Mesendoderm (in vitro differentiated cells): ENCODE measurements at regions not wholly inside any gene's neighbourhood (a gene's known extent, or its start where the extent isn't known, plus 50 kb on each side); places are given as distances from the start of the nearest gene placed in this dataset.
A peak's percentile ranks its signal among the peaks of the same experiment; 100 is the strongest.

ENCODE experiments used
- DNase-seq: peaks from one replicate; pipeline ENCODE4 v3.0.0; 2013
- H2AK5ac ChIP-seq: 2 replicates; pipeline ENCODE4 v1.6.1; 2013; ENCODE audit warnings: low read length, inconsistent platforms
- H2BK120ac ChIP-seq: 2 replicates; pipeline ENCODE4 v1.6.1; 2013; ENCODE audit warnings: low read depth, mild to moderate bottlenecking, low read length, moderate library complexity, mixed read lengths
- H2BK15ac ChIP-seq: replicated peaks from 2 replicates; pipeline ENCODE4 v1.6.1; 2013; ENCODE audit warnings: low read depth, mild to moderate bottlenecking, moderate library complexity
- H2BK5ac ChIP-seq: 2 replicates; pipeline ENCODE4 v1.6.1; 2013; ENCODE audit warnings: low read length, inconsistent platforms
- H3K18ac ChIP-seq: 2 replicates; pipeline ENCODE4 v1.6.1; 2013; ENCODE audit warnings: mild to moderate bottlenecking, low read length, mixed read lengths
- H3K23ac ChIP-seq: one replicate; pipeline ENCODE4 v1.6.1; 2013; ENCODE audit warnings: low read length
- H3K27ac ChIP-seq: 2 replicates; pipeline ENCODE4 v1.5.1; 2013; ENCODE audit warnings: low read depth, mild to moderate bottlenecking, inconsistent platforms, low read length, moderate library complexity
- H3K27me3 ChIP-seq: 2 replicates; pipeline ENCODE4 v1.6.1; 2013; ENCODE audit warnings: low read length, control low read depth, mild to moderate bottlenecking, inconsistent platforms; ENCODE audit not compliant: insufficient read depth, poor library complexity
- H3K36me3 ChIP-seq: 2 replicates; pipeline ENCODE4 v1.6.1; 2013; ENCODE audit warnings: low read length, inconsistent platforms; ENCODE audit not compliant: control insufficient read depth, insufficient read depth
- H3K4ac ChIP-seq: one replicate; pipeline ENCODE4 v1.6.1; 2013; ENCODE audit warnings: low read depth, mild to moderate bottlenecking, low read length, moderate library complexity
- H3K4me1 ChIP-seq: 2 replicates; pipeline ENCODE4 v1.6.1; 2013; ENCODE audit warnings: low read depth, low read length, inconsistent platforms; ENCODE audit not compliant: control insufficient read depth
- H3K4me2 ChIP-seq: 2 replicates; pipeline ENCODE4 v1.6.1; 2013; ENCODE audit warnings: low read length
- H3K4me3 ChIP-seq: 2 replicates; pipeline ENCODE4 v1.5.1; 2013; ENCODE audit warnings: mild to moderate bottlenecking, low read length
- H3K56ac ChIP-seq: one replicate; pipeline ENCODE4 v1.6.1; 2013; ENCODE audit warnings: low read length
- H3K79me1 ChIP-seq: 2 replicates; pipeline ENCODE4 v1.6.1; 2013; ENCODE audit warnings: low read length, inconsistent platforms
- H3K79me2 ChIP-seq: 2 replicates; pipeline ENCODE4 v1.6.1; 2013; ENCODE audit warnings: mild to moderate bottlenecking, low read length; ENCODE audit not compliant: control insufficient read depth, insufficient read depth
- H3K9ac ChIP-seq: 2 replicates; pipeline ENCODE4 v1.6.1; 2013; ENCODE audit warnings: low read length, inconsistent platforms
- H4K5ac ChIP-seq: one replicate; pipeline ENCODE4 v1.6.1; 2013; ENCODE audit warnings: low read length
- H4K8ac ChIP-seq: one replicate; pipeline ENCODE4 v1.6.1; 2013; ENCODE audit warnings: low read depth, mild to moderate bottlenecking, control low read depth, low read length, moderate library complexity
- WGBS: extraction: QIAGEN DNeasy Blood & Tissue Kit; methylation state at CpG from one replicate; pipeline ENCODE4 v1.1.7; 2013; ENCODE audit warnings: low lambda C conversion rate, missing lambda C conversion rate; ENCODE audit not compliant: insufficient coverage; ENCODE audit errors: extremely low coverage; 5-methylcytosine and 5-hydroxymethylcytosine counted together

DNA sequence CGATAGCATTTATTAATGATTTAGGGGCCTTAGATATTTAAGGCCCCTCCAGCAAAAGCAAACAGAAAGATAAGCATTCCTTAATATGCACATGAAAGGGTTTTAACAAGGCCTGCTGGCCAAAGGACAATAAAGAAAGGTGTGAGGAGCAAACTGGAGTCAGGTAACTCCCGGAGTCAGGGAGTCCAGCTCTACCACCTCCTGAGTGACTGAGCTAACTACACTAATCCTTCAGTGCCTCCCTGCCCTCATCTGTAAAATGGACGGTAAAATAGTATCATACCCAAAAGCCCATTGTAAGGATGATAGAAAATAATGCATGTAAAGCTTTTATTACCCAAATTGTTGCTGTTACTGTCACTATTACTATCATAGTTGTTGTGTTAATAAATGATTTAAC lies 161.7 kb downstream of the SIPA1L2 start:
- Histone ChIP-seq H3K23ac (no peak overlapping the region), H3K36me3 (peaks cover 4% of the 10 kb centered on the region), H3K79me2 (no peaks in the 10 kb centered on the region), H3K4me1 (no peaks in the 10 kb centered on the region), H4K8ac (no peak overlapping the region), H3K4me3 (no peak overlapping the region), H2BK15ac (no peak overlapping the region), H3K4me2 (no peak overlapping the region), H4K5ac (no peak overlapping the region), H3K56ac (no peak overlapping the region), H2BK5ac (no peak overlapping the region), H3K9ac (no peak overlapping the region), H3K27ac (no peak overlapping the region), H2AK5ac (no peak overlapping the region), H3K4ac (no peak overlapping the region), H3K27me3 (no peaks in the 10 kb centered on the region), H2BK120ac (no peak overlapping the region), H3K18ac (no peak overlapping the region), H3K79me1 (peaks cover 3% of the 10 kb centered on the region)
- no CpG with 5 or more reads among the region's 3 CpGs for WGBS
- peak; percentile 48 for DNase-seq

DNA sequence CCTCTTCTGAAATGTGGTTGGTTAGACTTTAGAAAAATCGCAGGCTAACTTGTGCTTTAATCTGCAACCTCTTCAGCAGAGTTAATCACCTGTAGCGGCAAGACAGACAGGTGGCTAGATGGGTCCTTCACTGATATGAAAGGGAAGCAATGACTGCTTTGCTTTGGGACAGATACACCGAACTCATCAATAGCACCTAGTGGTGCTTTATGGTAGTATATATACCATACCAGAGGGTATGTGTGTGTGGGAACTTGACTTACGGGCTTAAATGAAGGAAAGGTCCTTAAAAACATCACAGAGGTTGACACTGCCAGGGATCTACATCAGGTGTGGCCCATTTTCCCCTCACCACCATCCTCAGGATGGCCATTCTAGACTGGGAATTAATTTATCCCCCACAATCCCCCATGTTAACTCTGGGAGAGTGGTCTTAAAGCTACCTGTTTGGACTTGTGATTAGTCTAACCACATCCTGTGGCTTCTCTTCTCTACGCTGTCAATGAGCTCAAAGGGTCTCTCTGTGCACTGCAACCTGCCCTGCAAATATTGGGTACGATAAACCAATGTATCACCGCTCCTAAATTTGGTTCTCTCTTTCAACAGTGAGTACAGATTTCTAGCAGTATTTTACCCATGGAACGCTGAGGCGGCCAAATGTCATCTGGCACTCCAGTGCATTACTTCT lies 162.7 kb downstream of the SIPA1L2 start:
- Histone ChIP-seq H2BK120ac (no peak overlapping the region), H3K18ac (no peak overlapping the region), H4K8ac (no peak overlapping the region), H3K4me3 (no peak overlapping the region), H3K56ac (no peak overlapping the region), H3K9ac (no peak overlapping the region), H3K4me1 (no peaks in the 10 kb centered on the region), H4K5ac (no peak overlapping the region), H2AK5ac (no peak overlapping the region), H3K27me3 (no peaks in the 10 kb centered on the region), H3K36me3 (peaks cover 5% of the 10 kb centered on the region), H2BK5ac (no peak overlapping the region), H3K79me1 (peaks cover 5% of the 10 kb centered on the region), H3K4me2 (no peak overlapping the region), H3K79me2 (peaks cover 2% of the 10 kb centered on the region), H2BK15ac (no peak overlapping the region), H3K4ac (no peak overlapping the region), H3K27ac (no peak overlapping the region), H3K23ac (no peak overlapping the region)
- no peak for DNase-seq
- WGBS, result no CpG with 5 or more reads among the region's 9 CpGs

GRCh38 chr1:232464325-232464724 lies 165.6 kb downstream of the SIPA1L2 start:
- peaks cover 3% of the 10 kb centered on the region for H3K79me2 ChIP-seq
- no peak overlapping the region for H3K9ac ChIP-seq
- H3K4me2 ChIP-seq, result no peak overlapping the region
- no CpG with 5 or more reads among the region's 1 CpG for WGBS
- no peaks in the 10 kb centered on the region for H3K27me3 ChIP-seq
- no peak for DNase-seq
- peaks cover 2% of the 10 kb centered on the region for H3K4me1 ChIP-seq
- no peak overlapping the region for H3K4ac ChIP-seq
- no peak overlapping the region for H2BK15ac ChIP-seq
- peaks cover 16% of the 10 kb centered on the region for H3K79me1 ChIP-seq
- H3K27ac ChIP-seq, result no peak overlapping the region
- no peak overlapping the region for H4K8ac ChIP-seq
- no peak overlapping the region for H3K23ac ChIP-seq
- H3K18ac ChIP-seq, result no peak overlapping the region
- no peak overlapping the region for H4K5ac ChIP-seq
- no peak overlapping the region for H3K4me3 ChIP-seq
- peaks cover 9% of the 10 kb centered on the region for H3K36me3 ChIP-seq
- H2AK5ac ChIP-seq, result no peak overlapping the region
- no peak overlapping the region for H2BK120ac ChIP-seq
- no peak overlapping the region for H3K56ac ChIP-seq
- H2BK5ac ChIP-seq, result no peak overlapping the region

DNA sequence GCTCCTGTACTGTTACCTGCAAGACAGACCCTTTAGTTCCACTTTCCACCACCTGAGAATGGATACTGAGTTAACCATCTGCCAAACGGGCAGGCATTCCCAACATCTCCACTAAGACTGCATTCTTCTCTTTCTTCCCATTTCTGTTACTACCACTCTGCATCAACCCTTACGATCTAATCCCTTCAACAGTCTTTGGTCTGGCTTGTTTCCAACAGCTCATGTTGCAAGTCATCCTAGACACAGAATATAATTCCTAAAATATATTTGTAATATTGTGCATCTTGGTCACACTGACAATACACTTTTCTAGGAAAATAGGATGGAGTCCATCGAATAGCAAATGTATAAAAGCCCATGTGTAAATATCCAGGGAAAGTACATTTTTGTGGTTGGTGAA lies 166.7 kb downstream of the SIPA1L2 start:
- no peak overlapping the region for H2AK5ac ChIP-seq
- H3K27me3 ChIP-seq, result no peaks in the 10 kb centered on the region
- peaks cover 2% of the 10 kb centered on the region for H3K4me1 ChIP-seq
- H4K8ac ChIP-seq, result no peak overlapping the region
- H2BK15ac ChIP-seq, result no peak overlapping the region
- DNase-seq, result no peak
- H3K4ac ChIP-seq, result no peak overlapping the region
- H2BK120ac ChIP-seq, result no peak overlapping the region
- no CpG with 5 or more reads among the region's 3 CpGs for WGBS
- no peak overlapping the region for H3K18ac ChIP-seq
- no peak overlapping the region for H3K4me3 ChIP-seq
- no peak overlapping the region for H3K4me2 ChIP-seq
- no peak overlapping the region for H3K56ac ChIP-seq
- no peak overlapping the region for H3K23ac ChIP-seq
- H3K36me3 ChIP-seq, result peaks cover 9% of the 10 kb centered on the region
- H3K9ac ChIP-seq, result no peak overlapping the region
- H3K79me1 ChIP-seq, result peaks cover 16% of the 10 kb centered on the region
- no peak overlapping the region for H3K27ac ChIP-seq
- no peak overlapping the region for H4K5ac ChIP-seq
- H3K79me2 ChIP-seq, result peaks cover 3% of the 10 kb centered on the region
- H2BK5ac ChIP-seq, result no peak overlapping the region

GRCh38 chr1:232462213-232462612 lies 167.7 kb downstream of the SIPA1L2 start:
- no peak overlapping the region for H3K27ac ChIP-seq
- no peak overlapping the region for H2BK15ac ChIP-seq
- no peak overlapping the region for H3K18ac ChIP-seq
- no peak overlapping the region for H3K4me3 ChIP-seq
- no CpG with 5 or more reads among the region's 4 CpGs for WGBS
- H3K27me3 ChIP-seq, result no peaks in the 10 kb centered on the region
- H3K79me1 ChIP-seq, result peaks cover 16% of the 10 kb centered on the region
- H3K79me2 ChIP-seq, result peaks cover 3% of the 10 kb centered on the region
- no peak overlapping the region for H3K9ac ChIP-seq
- H4K5ac ChIP-seq, result no peak overlapping the region
- H3K23ac ChIP-seq, result no peak overlapping the region
- no peak overlapping the region for H2BK5ac ChIP-seq
- H3K4me2 ChIP-seq, result no peak overlapping the region
- no peak overlapping the region for H3K4ac ChIP-seq
- peaks cover 4% of the 10 kb centered on the region for H3K4me1 ChIP-seq
- no peak overlapping the region for H2BK120ac ChIP-seq
- peak; percentile 50 for DNase-seq
- no peak overlapping the region for H2AK5ac ChIP-seq
- H3K56ac ChIP-seq, result no peak overlapping the region
- H4K8ac ChIP-seq, result no peak overlapping the region
- peaks cover 9% of the 10 kb centered on the region for H3K36me3 ChIP-seq

- no peak overlapping the region for H3K27ac ChIP-seq
- WGBS, result no CpG with 5 or more reads among the region's 3 CpGs
Observed at GRCh38 chr1:232459826-232460225, 170.1 kb downstream of the SIPA1L2 start.

More at GRCh38 chr1:232459826-232460225, 170.1 kb downstream of the SIPA1L2 start:
- H3K9ac ChIP-seq, result no peak overlapping the region
- H3K4me3 ChIP-seq, result no peak overlapping the region
- peaks cover 7% of the 10 kb centered on the region for H3K36me3 ChIP-seq
- DNase-seq, result peak; percentile 94
- peaks cover 4% of the 10 kb centered on the region for H3K4me1 ChIP-seq
- no peak overlapping the region for H3K23ac ChIP-seq
- H4K5ac ChIP-seq, result no peak overlapping the region
- H3K79me2 ChIP-seq, result peaks cover 3% of the 10 kb centered on the region
- no peak overlapping the region for H3K56ac ChIP-seq
- no peak overlapping the region for H3K18ac ChIP-seq
- no peaks in the 10 kb centered on the region for H3K27me3 ChIP-seq
- H3K4me2 ChIP-seq, result no peak overlapping the region
- H2BK15ac ChIP-seq, result no peak overlapping the region
- H3K79me1 ChIP-seq, result peaks cover 15% of the 10 kb centered on the region
- no peak overlapping the region for H2AK5ac ChIP-seq
- no peak overlapping the region for H2BK120ac ChIP-seq
- no peak overlapping the region for H2BK5ac ChIP-seq
- no peak overlapping the region for H4K8ac ChIP-seq
- H3K4ac ChIP-seq, result no peak overlapping the region
